CD14-positive monocyte (primary cell): ENCODE measurements at regions not wholly inside any gene's neighbourhood (a gene's known extent, or its start where the extent isn't known, plus 50 kb on each side); places are given as distances from the start of the nearest gene placed in this dataset.
A peak's percentile ranks its signal among the peaks of the same experiment; 100 is the strongest.

ENCODE experiments used
- DNase-seq, 3 donors: peaks; one replicate each; pipeline ENCODE4 v3.0.0-alpha.2; 2011 to 2022
- H2AFZ ChIP-seq: 2 replicates; pipeline ENCODE4 v1.6.0; 2012; ENCODE audit warnings: mild to moderate bottlenecking, low read depth, low read length, inconsistent platforms; ENCODE audit not compliant: insufficient read depth, poor library complexity, severe bottlenecking
- H3K27ac ChIP-seq, 2 donors: 1 replicate in 1 of 2; 2 replicates in 1 of 2; pipeline ENCODE4 v1.5.1; 2012 to 2013; ENCODE audit warnings: low read length in 2 of 2, control low read depth in 1 of 2, inconsistent platforms in 1 of 2, low read depth in 1 of 2, mild to moderate bottlenecking in 1 of 2
- H3K27me3 ChIP-seq, 2 donors: one replicate each; pipeline versions ENCODE4 v1.6.0 to v1.6.1; 2011 to 2013; ENCODE audit warnings: low read length in 2 of 2; ENCODE audit not compliant: control insufficient read depth in 2 of 2, insufficient read depth in 2 of 2
- H3K36me3 ChIP-seq, 2 donors: replicated peaks in 1 of 2; 1 replicate in 1 of 2; 2 replicates in 1 of 2; pipeline versions ENCODE4 v1.5.1 to v1.6.1; 2012 to 2013; ENCODE audit warnings: low read length in 2 of 2, control low read depth in 1 of 2, inconsistent platforms in 1 of 2, mild to moderate bottlenecking in 1 of 2; ENCODE audit not compliant: insufficient read depth in 2 of 2, control insufficient read depth in 1 of 2
- H3K4me1 ChIP-seq, 2 donors: 1 replicate in 1 of 2; 2 replicates in 1 of 2; pipeline versions ENCODE4 v1.5.1 to v1.6.1; 2012 to 2013; ENCODE audit warnings: low read length in 2 of 2, control low read depth in 1 of 2, inconsistent platforms in 1 of 2, mild to moderate bottlenecking in 1 of 2, moderate library complexity in 1 of 2; ENCODE audit not compliant: insufficient read depth in 2 of 2, control insufficient read depth in 1 of 2
- H3K4me2 ChIP-seq: replicated peaks from 2 replicates; pipeline ENCODE3; 2012; ENCODE audit warnings: low read length, moderate library complexity, mild to moderate bottlenecking; ENCODE audit not compliant: poor library complexity, severe bottlenecking; ENCODE audit errors: extremely low read depth
- H3K4me3 ChIP-seq, 3 experiments: fragments of 200-600 bp in 1 of 3; sonication (generic) in 1 of 3; replicated peaks in 1 of 3; 1 replicate in 2 of 3; 2 replicates in 1 of 3; pipeline ENCODE4 v1.5.1; 2011 to 2013; ENCODE audit warnings: low read length in 3 of 3, mild to moderate bottlenecking in 3 of 3, control low read depth in 2 of 3, low read depth in 2 of 3, inconsistent platforms in 1 of 3, moderate library complexity in 1 of 3
- H3K79me2 ChIP-seq: 2 replicates; pipeline ENCODE4 v1.6.0; 2012; ENCODE audit warnings: mild to moderate bottlenecking, control low read depth, inconsistent platforms, low read length, moderate library complexity; ENCODE audit not compliant: insufficient read depth
- H3K9ac ChIP-seq: 2 replicates; pipeline ENCODE4 v1.6.0; 2017; ENCODE audit warnings: low read length, mild to moderate bottlenecking; ENCODE audit not compliant: insufficient read depth, poor library complexity, severe bottlenecking
- H3K9me3 ChIP-seq, 2 donors: replicated peaks in 1 of 2; 1 replicate in 1 of 2; 2 replicates in 1 of 2; pipeline versions ENCODE4 v1.5.1 to v1.6.1; 2012 to 2013; ENCODE audit warnings: low read length in 2 of 2, control low read depth in 1 of 2; ENCODE audit not compliant: control insufficient read depth in 1 of 2, insufficient read depth in 1 of 2
- H4K20me1 ChIP-seq: 2 replicates; pipeline ENCODE4 v1.6.0; 2012; ENCODE audit warnings: mild to moderate bottlenecking, low read length, control low read depth, moderate library complexity; ENCODE audit not compliant: insufficient read depth
- H3K27ac Mint-ChIP-seq, 7 donors: one replicate each; pipeline ENCODE4 v1.8.0; 2020; ENCODE audit warnings: mild to moderate bottlenecking in 7 of 7, mixed read lengths in 7 of 7, moderate library complexity in 6 of 7, inconsistent platforms in 2 of 7
- H3K27me3 Mint-ChIP-seq, 3 donors: one replicate each; pipeline ENCODE4 v1.8.0; 2021 to 2022; ENCODE audit warnings: low read depth in 3 of 3, mild to moderate bottlenecking in 3 of 3, mixed read lengths in 3 of 3, moderate library complexity in 3 of 3, inconsistent platforms in 1 of 3
- H3K36me3 Mint-ChIP-seq, 2 donors: one replicate each; pipeline ENCODE4 v1.8.0; 2020; ENCODE audit warnings: mixed read lengths in 2 of 2, inconsistent platforms in 1 of 2, mild to moderate bottlenecking in 1 of 2
- H3K4me1 Mint-ChIP-seq: one replicate; pipeline ENCODE4 v1.8.0; 2020; ENCODE audit warnings: mild to moderate bottlenecking, mixed read lengths
- H3K4me3 Mint-ChIP-seq, 2 donors: one replicate each; pipeline ENCODE4 v1.8.0; 2020; ENCODE audit warnings: mild to moderate bottlenecking in 2 of 2, mixed read lengths in 2 of 2, moderate library complexity in 1 of 2
- H3K9me3 Mint-ChIP-seq, 7 donors: one replicate each; pipeline ENCODE4 v1.8.0; 2020 to 2022; ENCODE audit warnings: mixed read lengths in 7 of 7, mild to moderate bottlenecking in 6 of 7, moderate library complexity in 6 of 7, inconsistent platforms in 2 of 7
- WGBS: methylation state at CpG from one replicate; pipeline ENCODE4 v1.1.5; 2013; ENCODE audit warnings: missing lambda C conversion rate; ENCODE audit not compliant: insufficient coverage; 5-methylcytosine and 5-hydroxymethylcytosine counted together
- intact Hi-C, 2 donors: fragments of 100-400 bp; cut with micrococcal nuclease; formaldehyde crosslinking; loops; one replicate each; pipeline versions ENCODE4 v1.15.0 to v1.15.1; 2023
- TF ChIP-seq, protein P1 (sequence below): fragments of 200-600 bp; IDR thresholded peaks from one replicate; pipeline ENCODE4 v1.8.0; 2022; ENCODE audit warnings: antibody characterized with exemption, mild to moderate bottlenecking

GRCh38 chr2:105567996-105568494 is 169.2 kb upstream of the FHL2 start:
- no peaks in the 10 kb centered on the region for H3K36me3 Mint-ChIP-seq
- H3K79me2 ChIP-seq, result no peaks in the 10 kb centered on the region
- no peaks in the 10 kb centered on the region for H4K20me1 ChIP-seq
- H2AFZ ChIP-seq, result no peak overlapping the region
- H3K4me1 Mint-ChIP-seq, result peaks cover 10% of the 10 kb centered on the region
- no peak overlapping the region for H3K27ac ChIP-seq
- H3K27ac Mint-ChIP-seq, result peak overlapping the region in 1 of 7 donors; percentile 20
- no peak overlapping the region for H3K4me3 Mint-ChIP-seq
- H3K27me3 Mint-ChIP-seq, result peaks cover 15 to 31% (median 17%) of the 10 kb centered on the region in 3 donors
- H3K9ac ChIP-seq, result no peak overlapping the region
- DNase-seq, result no peak
- no peaks in the 10 kb centered on the region for H3K9me3 ChIP-seq
- TF ChIP-seq, protein P1, sequence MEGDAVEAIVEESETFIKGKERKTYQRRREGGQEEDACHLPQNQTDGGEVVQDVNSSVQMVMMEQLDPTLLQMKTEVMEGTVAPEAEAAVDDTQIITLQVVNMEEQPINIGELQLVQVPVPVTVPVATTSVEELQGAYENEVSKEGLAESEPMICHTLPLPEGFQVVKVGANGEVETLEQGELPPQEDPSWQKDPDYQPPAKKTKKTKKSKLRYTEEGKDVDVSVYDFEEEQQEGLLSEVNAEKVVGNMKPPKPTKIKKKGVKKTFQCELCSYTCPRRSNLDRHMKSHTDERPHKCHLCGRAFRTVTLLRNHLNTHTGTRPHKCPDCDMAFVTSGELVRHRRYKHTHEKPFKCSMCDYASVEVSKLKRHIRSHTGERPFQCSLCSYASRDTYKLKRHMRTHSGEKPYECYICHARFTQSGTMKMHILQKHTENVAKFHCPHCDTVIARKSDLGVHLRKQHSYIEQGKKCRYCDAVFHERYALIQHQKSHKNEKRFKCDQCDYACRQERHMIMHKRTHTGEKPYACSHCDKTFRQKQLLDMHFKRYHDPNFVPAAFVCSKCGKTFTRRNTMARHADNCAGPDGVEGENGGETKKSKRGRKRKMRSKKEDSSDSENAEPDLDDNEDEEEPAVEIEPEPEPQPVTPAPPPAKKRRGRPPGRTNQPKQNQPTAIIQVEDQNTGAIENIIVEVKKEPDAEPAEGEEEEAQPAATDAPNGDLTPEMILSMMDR, result no peak
- peaks cover 0 to 5% (median 0%) of the 10 kb centered on the region in 7 donors for H3K9me3 Mint-ChIP-seq
- intact Hi-C loops, result no loop called here
- no peak overlapping the region for H3K4me3 ChIP-seq
- 91% methylated on average over 15 of the region's 17 CpGs for WGBS
- no peaks in the 10 kb centered on the region for H3K4me1 ChIP-seq
- no peak overlapping the region for H3K4me2 ChIP-seq
- H3K36me3 ChIP-seq, result no peaks in the 10 kb centered on the region
- peaks cover 0 to 11% of the 10 kb centered on the region in 2 donors for H3K27me3 ChIP-seq

GRCh38 chr2:105563000-105563719 is 164.3 kb upstream of the FHL2 start:
- Histone ChIP-seq H4K20me1 (no peaks in the 10 kb centered on the region), H3K4me3 (no peak overlapping the region), H2AFZ (no peak overlapping the region), H3K4me1 (no peaks in the 10 kb centered on the region), H3K27ac (no peak overlapping the region), H3K9me3 (no peaks in the 10 kb centered on the region), H3K79me2 (no peaks in the 10 kb centered on the region), H3K9ac (no peak overlapping the region), H3K27me3 (no peaks in the 10 kb centered on the region), H3K36me3 (no peaks in the 10 kb centered on the region), H3K4me2 (no peak overlapping the region)
- H3K27me3 Mint-ChIP-seq, result peaks cover 9 to 14% (median 13%) of the 10 kb centered on the region in 3 donors
- no peaks in the 10 kb centered on the region for H3K4me1 Mint-ChIP-seq
- 83% methylated on average over 5 of the region's 8 CpGs for WGBS
- DNase-seq, result no peak
- TF ChIP-seq, protein P1, result no peak
- intact Hi-C loops, result no loop called here
- H3K27ac Mint-ChIP-seq, result peak overlapping the region in 1 of 7 donors; percentile 15
- no peaks in the 10 kb centered on the region for H3K36me3 Mint-ChIP-seq
- H3K4me3 Mint-ChIP-seq, result no peak overlapping the region
- H3K9me3 Mint-ChIP-seq, result peaks cover 0 to 5% (median 0%) of the 10 kb centered on the region in 7 donors
